RWPE2 (cell line): ENCODE measurements at regions not wholly inside any gene's neighbourhood (a gene's known extent, or its start where the extent isn't known, plus 50 kb on each side); places are given as distances from the start of the nearest gene placed in this dataset.

ENCODE experiments used
- ATAC-seq: fragments of 200-7000 bp; cut with Tn5 transposase; 3 replicates; pipeline ENCODE4 v1.9.1; 2021; ENCODE audit warnings: low read depth
- DNase-seq: peaks from one replicate; pipeline ENCODE4 v3.0.0-alpha.2; 2020; ENCODE audit warnings: low spot score
- H3K27ac ChIP-seq: fragments of 450-650 bp; 2 replicates; pipeline ENCODE4 v1.5.1; 2017; ENCODE audit warnings: mild to moderate bottlenecking; ENCODE audit not compliant: poor library complexity, severe bottlenecking
- H3K27me3 ChIP-seq: fragments of 250-450 bp; sonication (Bioruptor Pico); 2 replicates; pipeline ENCODE4 v1.5.1; 2021; ENCODE audit warnings: mild to moderate bottlenecking, moderate library complexity; ENCODE audit not compliant: insufficient read depth, poor library complexity, severe bottlenecking
- H3K36me3 ChIP-seq: fragments of 250-450 bp; sonication (Bioruptor Pico); 2 replicates; pipeline ENCODE4 v1.5.1; 2020; ENCODE audit warnings: low read depth, mild to moderate bottlenecking, moderate library complexity
- H3K4me1 ChIP-seq: fragments of 250-450 bp; sonication (Bioruptor Pico); 2 replicates; pipeline ENCODE4 v1.5.1; 2021; ENCODE audit warnings: mild to moderate bottlenecking, moderate library complexity; ENCODE audit not compliant: insufficient read depth, poor library complexity, severe bottlenecking
- H3K4me3 ChIP-seq: fragments of 250-450 bp; sonication (Bioruptor Pico); 2 replicates; pipeline ENCODE4 v1.5.1; 2021; ENCODE audit warnings: mild to moderate bottlenecking, moderate library complexity; ENCODE audit not compliant: severe bottlenecking
- H3K9me3 ChIP-seq: fragments of 250-450 bp; sonication (Bioruptor Pico); 2 replicates; pipeline ENCODE4 v1.5.1; 2021; ENCODE audit warnings: mild to moderate bottlenecking, moderate library complexity; ENCODE audit not compliant: severe bottlenecking
- TF ChIP-seq, protein P1 (sequence below): fragments of 450-650 bp; IDR thresholded peaks from one replicate; pipeline ENCODE4 v1.5.1; 2017; ENCODE audit warnings: mild to moderate bottlenecking, moderate library complexity; ENCODE audit not compliant: poor library complexity, severe bottlenecking

DNA sequence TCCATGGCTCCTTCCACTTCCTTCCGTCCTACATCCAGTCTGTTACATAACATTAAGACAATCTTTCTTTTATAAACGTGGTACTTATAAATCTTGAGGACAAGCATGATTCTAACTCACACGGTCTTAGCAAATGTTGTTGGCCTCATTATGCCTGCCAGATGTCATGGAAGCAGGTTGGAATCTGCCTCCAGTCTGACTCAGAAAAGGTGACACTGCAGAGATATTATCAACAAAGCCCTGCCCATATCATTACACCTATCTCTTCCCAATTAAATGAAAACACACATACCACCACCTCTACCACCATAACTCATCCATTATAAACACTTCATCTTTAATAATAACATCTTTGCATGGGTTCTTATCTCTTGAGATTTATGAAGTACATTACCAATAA lies 334.7 kb upstream of the CHAC2 start:
- Histone ChIP-seq H3K27ac (no peak overlapping the region), H3K36me3 (no peaks in the 10 kb centered on the region), H3K4me1 (no peaks in the 10 kb centered on the region), H3K4me3 (no peak overlapping the region), H3K9me3 (no peaks in the 10 kb centered on the region), H3K27me3 (no peaks in the 10 kb centered on the region)
- ATAC-seq (no peak), DNase-seq (no peak)
- TF ChIP-seq, protein P1, sequence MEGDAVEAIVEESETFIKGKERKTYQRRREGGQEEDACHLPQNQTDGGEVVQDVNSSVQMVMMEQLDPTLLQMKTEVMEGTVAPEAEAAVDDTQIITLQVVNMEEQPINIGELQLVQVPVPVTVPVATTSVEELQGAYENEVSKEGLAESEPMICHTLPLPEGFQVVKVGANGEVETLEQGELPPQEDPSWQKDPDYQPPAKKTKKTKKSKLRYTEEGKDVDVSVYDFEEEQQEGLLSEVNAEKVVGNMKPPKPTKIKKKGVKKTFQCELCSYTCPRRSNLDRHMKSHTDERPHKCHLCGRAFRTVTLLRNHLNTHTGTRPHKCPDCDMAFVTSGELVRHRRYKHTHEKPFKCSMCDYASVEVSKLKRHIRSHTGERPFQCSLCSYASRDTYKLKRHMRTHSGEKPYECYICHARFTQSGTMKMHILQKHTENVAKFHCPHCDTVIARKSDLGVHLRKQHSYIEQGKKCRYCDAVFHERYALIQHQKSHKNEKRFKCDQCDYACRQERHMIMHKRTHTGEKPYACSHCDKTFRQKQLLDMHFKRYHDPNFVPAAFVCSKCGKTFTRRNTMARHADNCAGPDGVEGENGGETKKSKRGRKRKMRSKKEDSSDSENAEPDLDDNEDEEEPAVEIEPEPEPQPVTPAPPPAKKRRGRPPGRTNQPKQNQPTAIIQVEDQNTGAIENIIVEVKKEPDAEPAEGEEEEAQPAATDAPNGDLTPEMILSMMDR: no peak

DNA sequence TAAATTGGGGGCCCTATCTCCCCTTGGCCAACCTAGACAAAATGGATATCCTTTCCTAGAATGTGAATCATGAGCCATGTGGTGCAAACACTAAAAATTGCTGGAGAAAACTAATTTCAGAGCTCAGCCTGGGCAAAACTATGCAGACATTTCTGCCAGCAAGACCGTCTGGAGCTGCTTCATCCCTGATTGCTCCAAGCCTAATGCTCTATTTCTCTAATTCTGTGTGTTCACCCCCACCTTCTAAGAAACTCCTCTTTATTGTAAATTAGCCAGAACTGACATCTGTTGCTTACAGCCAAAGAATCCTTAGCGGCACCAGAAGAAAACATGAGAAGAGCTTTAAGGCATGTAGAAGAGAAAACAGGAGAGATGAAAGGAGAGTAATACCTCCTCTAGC lies 337.7 kb upstream of the CHAC2 start:
- Histone ChIP-seq H3K27me3 (no peaks in the 10 kb centered on the region), H3K4me1 (no peaks in the 10 kb centered on the region), H3K4me3 (no peak overlapping the region), H3K27ac (no peak overlapping the region), H3K9me3 (no peaks in the 10 kb centered on the region), H3K36me3 (no peaks in the 10 kb centered on the region)
- ATAC-seq: no peak
- TF ChIP-seq, protein P1: no peak
- DNase-seq: no peak

DNA sequence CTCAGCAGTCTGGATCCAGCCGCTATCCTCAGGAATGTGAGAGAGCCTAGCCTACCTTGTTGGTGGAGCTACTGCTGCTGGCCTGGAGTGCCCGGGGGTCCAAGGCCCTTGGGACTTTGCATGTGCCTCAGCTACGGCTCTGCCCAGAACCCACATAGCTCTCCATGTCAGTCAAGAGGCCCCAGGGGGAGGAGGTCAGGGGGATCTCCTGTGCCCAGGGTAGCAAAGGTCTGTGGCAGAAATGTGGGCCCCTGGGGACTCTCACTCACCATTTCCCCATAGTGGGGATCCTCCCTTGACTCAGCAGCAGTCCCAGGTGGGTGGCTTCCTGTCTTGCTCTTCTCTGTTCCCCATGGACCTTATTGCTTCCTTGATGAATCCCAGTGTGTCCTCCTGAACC lies 342.7 kb upstream of the CHAC2 start:
- Histone ChIP-seq H3K9me3 (no peaks in the 10 kb centered on the region), H3K4me1 (no peaks in the 10 kb centered on the region), H3K27ac (no peak overlapping the region), H3K4me3 (no peak overlapping the region), H3K27me3 (no peaks in the 10 kb centered on the region), H3K36me3 (no peaks in the 10 kb centered on the region)
- TF ChIP-seq, protein P1: no peak
- ATAC-seq (no peak), DNase-seq (no peak)

DNA sequence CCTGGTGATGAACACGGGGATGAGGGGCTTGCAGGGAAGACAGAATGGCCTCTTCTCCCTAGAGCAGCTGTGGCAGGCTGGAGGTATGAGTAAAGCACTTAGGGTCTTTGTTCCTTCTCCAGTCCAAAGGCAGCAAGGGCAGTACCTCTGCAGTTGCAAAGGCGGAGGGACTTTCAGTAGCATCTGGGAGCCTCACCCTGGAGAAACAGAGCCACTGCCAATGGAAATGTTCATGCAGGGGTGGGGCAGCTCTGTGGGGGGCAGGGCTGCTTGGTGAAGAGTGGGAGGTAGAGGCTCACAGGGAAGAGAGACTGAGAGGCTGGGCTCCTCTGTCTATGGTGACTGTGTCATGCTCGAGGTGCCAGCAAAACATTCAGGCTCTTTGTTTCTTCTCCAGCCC lies 344.1 kb upstream of the CHAC2 start:
- Histone ChIP-seq H3K36me3 (no peaks in the 10 kb centered on the region), H3K27me3 (no peaks in the 10 kb centered on the region), H3K27ac (no peak overlapping the region), H3K4me1 (no peaks in the 10 kb centered on the region), H3K9me3 (no peaks in the 10 kb centered on the region), H3K4me3 (no peak overlapping the region)
- ATAC-seq (no peak), DNase-seq (no peak)
- TF ChIP-seq, protein P1: no peak

DNA sequence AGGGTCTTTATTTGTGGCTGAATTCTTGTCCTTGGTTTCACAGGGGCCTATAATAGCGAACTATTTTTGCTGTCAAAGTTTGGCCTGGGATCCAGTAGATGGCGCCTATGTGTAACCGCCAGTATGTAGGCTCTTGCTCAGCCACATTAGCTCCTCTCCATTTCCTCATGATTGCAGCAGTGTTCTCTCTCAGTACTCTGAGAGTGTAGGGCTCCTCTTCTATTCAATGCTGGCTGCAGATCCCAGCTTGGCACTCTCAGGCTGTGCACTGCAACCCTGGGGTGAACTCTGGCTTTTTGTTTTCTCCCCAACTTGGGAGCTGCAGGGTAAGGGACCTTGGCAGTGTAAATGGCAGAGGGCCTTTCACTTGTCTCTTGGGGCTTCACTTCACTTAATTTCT lies 344.6 kb upstream of the CHAC2 start:
- no peaks in the 10 kb centered on the region for H3K27me3 ChIP-seq
- H3K27ac ChIP-seq: no peak overlapping the region
- DNase-seq (no peak), ATAC-seq (peak; percentile 49; the same call in 1 of the 3 replicates)
- H3K4me1 ChIP-seq: no peaks in the 10 kb centered on the region
- no peak overlapping the region for H3K4me3 ChIP-seq
- no peaks in the 10 kb centered on the region for H3K9me3 ChIP-seq
- H3K36me3 ChIP-seq: no peaks in the 10 kb centered on the region
- TF ChIP-seq, protein P1: peak; percentile 63
